Right kidney (tissue), 1 donor: ENCODE measurements at regions not wholly inside any gene's neighbourhood (a gene's known extent, or its start where the extent isn't known, plus 50 kb on each side); places are given as distances from the start of the nearest gene placed in this dataset.

ENCODE experiments used
- DNase-seq: peaks from one replicate; pipeline ENCODE4 v3.0.0-alpha.2; 2016

- DNase-seq = no peak
Measured at GRCh38 chr9:89884356-89885083, 279.7 kb downstream of the GADD45G start.

GRCh38 chr9:89885156-89885555, 280.3 kb downstream of the GADD45G start:
- no peak for DNase-seq

GRCh38 chr9:89886281-89886700, 281.5 kb downstream of the GADD45G start:
- DNase-seq = no peak

GRCh38 chr9:89887286-89887685, 282.5 kb downstream of the GADD45G start:
- DNase-seq = no peak

- DNase-seq = no peak
Measured at GRCh38 chr9:89888233-89888632, 283.4 kb downstream of the GADD45G start.

- DNase-seq = no peak
Measured at GRCh38 chr9:89888677-89889076, 283.9 kb downstream of the GADD45G start.

- no peak for DNase-seq
Measured at GRCh38 chr9:89889865-89890264, 285.1 kb downstream of the GADD45G start.

- no peak for DNase-seq
Measured at GRCh38 chr9:89890326-89890980, 285.6 kb downstream of the GADD45G start.

GRCh38 chr9:89891221-89891590, 286.4 kb downstream of the GADD45G start:
- DNase-seq = no peak

- DNase-seq = no peak
Measured at GRCh38 chr9:89891591-89892304, 286.9 kb downstream of the GADD45G start.

- no peak for DNase-seq
Measured at GRCh38 chr9:89892920-89893319, 288.1 kb downstream of the GADD45G start.

GRCh38 chr9:89893886-89894285, 289.1 kb downstream of the GADD45G start:
- DNase-seq = no peak

GRCh38 chr9:89896806-89897340, 292.1 kb downstream of the GADD45G start:
- no peak for DNase-seq

- no peak for DNase-seq
Measured at GRCh38 chr9:89899573-89899972, 294.8 kb downstream of the GADD45G start.

GRCh38 chr9:89901920-89902319, 297.1 kb downstream of the GADD45G start:
- DNase-seq = no peak

- no peak for DNase-seq
Measured at GRCh38 chr9:89902450-89903140, 297.8 kb downstream of the GADD45G start.

GRCh38 chr9:89903141-89903475, 298.3 kb downstream of the GADD45G start:
- no peak for DNase-seq

- DNase-seq = no peak
Measured at GRCh38 chr9:89905606-89906338, 301.0 kb downstream of the GADD45G start.

- no peak for DNase-seq
Measured at GRCh38 chr9:89911721-89912604, 307.2 kb downstream of the GADD45G start.

- no peak for DNase-seq
Measured at GRCh38 chr9:89912605-89912953, 307.8 kb downstream of the GADD45G start.

- no peak for DNase-seq
Measured at GRCh38 chr9:89915187-89915586, 310.4 kb downstream of the GADD45G start.
